ENCODE measurements at regions not wholly inside any gene's neighbourhood (a gene's known extent, or its start where the extent isn't known, plus 50 kb on each side); places are given as distances from the start of the nearest gene placed in this dataset.
"Not testable (repeated sequence)": the region's sequence is repeated elsewhere in the genome, so short reads cannot be mapped to it uniquely, and the experiment has no call there.

- DNase-seq (ENCODE audit: low read depth), result no peak
- TF ChIP-seq, protein P1, sequence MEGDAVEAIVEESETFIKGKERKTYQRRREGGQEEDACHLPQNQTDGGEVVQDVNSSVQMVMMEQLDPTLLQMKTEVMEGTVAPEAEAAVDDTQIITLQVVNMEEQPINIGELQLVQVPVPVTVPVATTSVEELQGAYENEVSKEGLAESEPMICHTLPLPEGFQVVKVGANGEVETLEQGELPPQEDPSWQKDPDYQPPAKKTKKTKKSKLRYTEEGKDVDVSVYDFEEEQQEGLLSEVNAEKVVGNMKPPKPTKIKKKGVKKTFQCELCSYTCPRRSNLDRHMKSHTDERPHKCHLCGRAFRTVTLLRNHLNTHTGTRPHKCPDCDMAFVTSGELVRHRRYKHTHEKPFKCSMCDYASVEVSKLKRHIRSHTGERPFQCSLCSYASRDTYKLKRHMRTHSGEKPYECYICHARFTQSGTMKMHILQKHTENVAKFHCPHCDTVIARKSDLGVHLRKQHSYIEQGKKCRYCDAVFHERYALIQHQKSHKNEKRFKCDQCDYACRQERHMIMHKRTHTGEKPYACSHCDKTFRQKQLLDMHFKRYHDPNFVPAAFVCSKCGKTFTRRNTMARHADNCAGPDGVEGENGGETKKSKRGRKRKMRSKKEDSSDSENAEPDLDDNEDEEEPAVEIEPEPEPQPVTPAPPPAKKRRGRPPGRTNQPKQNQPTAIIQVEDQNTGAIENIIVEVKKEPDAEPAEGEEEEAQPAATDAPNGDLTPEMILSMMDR (IDR thresholded peaks at IDR 0.05; ENCODE audit: insufficient read depth, low read length), result no peak
- H3K4me3 ChIP-seq (ENCODE audit: low read depth, low read length), result no peak overlapping the region
Measured at GRCh38 chr14:105968291-105968690, 441.9 kb downstream of the TMEM121 start.

- H3K4me3 ChIP-seq (ENCODE audit: low read depth, low read length); DNase-seq (ENCODE audit: low read depth): not testable (repeated sequence)
Measured at GRCh38 chr14:105969026-105969425, 442.6 kb downstream of the TMEM121 start.

DNA sequence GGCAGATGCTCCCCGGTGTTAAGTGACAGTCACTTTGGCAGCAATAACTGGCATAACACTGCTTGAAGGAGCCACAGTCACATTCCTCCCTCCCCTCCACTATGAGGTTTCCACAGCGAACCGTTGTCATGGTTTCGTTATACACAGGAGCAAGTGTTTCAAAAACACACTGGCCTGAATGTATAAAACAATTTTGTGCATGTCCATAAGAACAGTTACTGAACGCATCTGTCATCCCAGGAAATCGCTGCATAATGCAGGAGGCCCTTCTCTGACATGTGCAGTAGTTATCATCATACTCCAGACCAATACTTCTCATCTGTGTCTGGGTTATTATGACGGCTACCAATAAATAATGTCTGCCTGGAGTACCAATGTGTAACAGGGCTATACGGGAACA lies 444.4 kb downstream of the TMEM121 start:
- H3K4me3 ChIP-seq (ENCODE audit: low read depth, low read length); DNase-seq (ENCODE audit: low read depth): not testable (repeated sequence)

- TF ChIP-seq, protein P1 (IDR thresholded peaks at IDR 0.05; ENCODE audit: insufficient read depth, low read length), result no peak
- DNase-seq (ENCODE audit: low read depth), result no peak
- H3K4me3 ChIP-seq (ENCODE audit: low read depth, low read length), result no peak overlapping the region
Measured at GRCh38 chr14:105971593-105972500, 445.5 kb downstream of the TMEM121 start.

DNA sequence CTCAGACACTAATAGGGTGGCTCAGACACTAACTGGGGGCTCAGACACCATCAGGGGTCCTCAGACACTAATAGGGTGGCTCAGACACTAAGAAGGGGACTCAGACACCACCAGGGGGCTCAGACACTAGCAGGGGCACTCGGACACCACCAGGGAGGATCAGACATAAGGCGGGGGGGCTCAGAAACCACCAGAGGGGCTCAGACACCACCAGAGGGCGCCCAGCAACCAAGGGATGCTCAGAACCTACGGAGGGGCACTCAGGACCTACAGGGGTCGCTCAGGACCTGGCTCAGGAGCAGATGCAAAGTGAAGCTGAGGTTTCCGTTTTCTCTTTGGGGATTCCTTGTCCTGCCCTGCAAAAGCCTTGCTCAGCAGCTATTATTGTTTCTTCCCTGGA lies 448.5 kb downstream of the TMEM121 start:
- no peak for DNase-seq (ENCODE audit: low read depth)
- H3K4me3 ChIP-seq (ENCODE audit: low read depth, low read length), result no peak overlapping the region
- TF ChIP-seq, protein P1 (IDR thresholded peaks at IDR 0.05; ENCODE audit: insufficient read depth, low read length), result no peak

DNA sequence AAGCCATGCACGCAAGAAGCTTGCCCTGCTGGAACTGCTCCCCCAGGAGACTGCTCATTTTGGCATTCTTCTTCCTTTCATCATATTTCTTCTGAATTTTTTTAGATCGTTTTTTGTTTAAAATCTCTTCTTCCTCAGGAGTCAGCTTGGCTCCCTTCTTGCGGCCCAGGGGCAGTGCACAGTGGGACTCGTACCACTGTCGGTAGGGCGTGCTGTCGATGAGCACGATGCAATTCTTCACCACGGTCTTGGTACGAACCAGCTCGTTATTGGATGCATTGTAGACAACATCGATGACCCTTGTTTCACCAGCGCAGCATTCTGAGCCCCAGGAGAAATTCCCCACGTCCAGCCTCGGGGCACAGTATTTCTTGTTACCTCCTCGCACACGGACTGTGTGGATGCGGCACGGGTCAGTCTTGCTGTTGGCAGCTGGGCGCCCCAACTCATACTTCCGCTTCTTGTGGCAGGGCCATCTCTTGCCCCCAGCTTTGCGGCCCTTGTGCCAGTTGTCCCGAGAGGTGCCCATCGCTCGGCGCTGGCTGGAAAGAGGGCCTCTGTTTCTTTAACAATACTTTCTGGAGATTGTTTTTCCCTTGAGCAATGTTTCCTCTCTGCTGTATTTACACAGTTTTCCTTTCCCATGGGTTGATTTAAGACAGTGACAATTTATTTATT lies 452.4 kb downstream of the TMEM121 start:
- no peak for DNase-seq (ENCODE audit: low read depth)
- TF ChIP-seq, protein P1 (IDR thresholded peaks at IDR 0.05; ENCODE audit: insufficient read depth, low read length), result no peak
- H3K4me3 ChIP-seq (ENCODE audit: low read depth, low read length), result no peak overlapping the region

DNA sequence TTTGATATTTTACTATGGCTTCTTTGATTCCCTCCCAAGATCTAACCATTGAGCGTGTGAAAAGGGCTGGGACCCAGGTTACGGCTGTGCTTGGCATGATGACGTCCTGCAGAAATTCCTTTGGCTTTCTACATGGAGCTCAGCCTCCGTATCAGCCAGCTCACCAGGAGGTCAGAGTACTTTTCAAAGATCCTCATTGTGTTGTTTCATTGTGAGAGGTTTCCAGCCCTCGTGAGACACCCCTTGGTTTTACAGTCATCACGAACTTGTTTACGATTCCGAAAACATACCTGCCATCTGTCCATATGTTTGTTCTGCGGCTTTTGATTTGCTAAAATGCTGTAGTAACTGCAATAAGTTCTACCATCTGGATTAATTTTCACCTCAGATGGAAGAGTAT lies 453.1 kb downstream of the TMEM121 start:
- H3K4me3 ChIP-seq (ENCODE audit: low read depth, low read length), result no peak overlapping the region
- DNase-seq (ENCODE audit: low read depth), result no peak
- TF ChIP-seq, protein P1 (IDR thresholded peaks at IDR 0.05; ENCODE audit: insufficient read depth, low read length), result no peak
